ENCODE measurements at regions not wholly inside any gene's neighbourhood (a gene's known extent, or its start where the extent isn't known, plus 50 kb on each side); places are given as distances from the start of the nearest gene placed in this dataset.
"Not testable (repeated sequence)": the region's sequence is repeated elsewhere in the genome, so short reads cannot be mapped to it uniquely, and the experiment has no call there.

DNA sequence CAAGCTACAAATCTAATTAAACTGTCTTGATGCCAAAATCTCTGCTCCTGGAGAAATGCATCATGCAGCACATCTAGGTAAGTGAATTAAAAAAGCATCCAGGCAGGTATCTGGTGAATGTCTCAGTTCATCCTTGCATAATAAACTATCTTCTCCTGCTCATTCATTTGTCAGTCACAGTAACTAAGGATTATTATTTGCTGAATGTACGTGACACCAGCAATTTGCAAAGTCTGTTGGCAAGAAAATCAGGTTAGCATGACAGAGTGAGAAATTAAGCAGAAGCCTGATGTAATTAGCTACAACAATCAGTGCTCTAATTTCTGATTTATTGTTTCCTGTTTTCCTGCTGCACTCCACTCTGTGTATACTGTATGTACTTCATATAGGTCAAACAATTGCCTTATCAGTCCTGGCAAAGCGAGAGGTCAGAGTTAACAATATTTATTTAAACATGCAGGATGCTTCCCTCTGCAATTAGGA lies 213.6 kb downstream of the FBXO8 start:
- no peak for DNase-seq (ENCODE audit: low read depth)

DNA sequence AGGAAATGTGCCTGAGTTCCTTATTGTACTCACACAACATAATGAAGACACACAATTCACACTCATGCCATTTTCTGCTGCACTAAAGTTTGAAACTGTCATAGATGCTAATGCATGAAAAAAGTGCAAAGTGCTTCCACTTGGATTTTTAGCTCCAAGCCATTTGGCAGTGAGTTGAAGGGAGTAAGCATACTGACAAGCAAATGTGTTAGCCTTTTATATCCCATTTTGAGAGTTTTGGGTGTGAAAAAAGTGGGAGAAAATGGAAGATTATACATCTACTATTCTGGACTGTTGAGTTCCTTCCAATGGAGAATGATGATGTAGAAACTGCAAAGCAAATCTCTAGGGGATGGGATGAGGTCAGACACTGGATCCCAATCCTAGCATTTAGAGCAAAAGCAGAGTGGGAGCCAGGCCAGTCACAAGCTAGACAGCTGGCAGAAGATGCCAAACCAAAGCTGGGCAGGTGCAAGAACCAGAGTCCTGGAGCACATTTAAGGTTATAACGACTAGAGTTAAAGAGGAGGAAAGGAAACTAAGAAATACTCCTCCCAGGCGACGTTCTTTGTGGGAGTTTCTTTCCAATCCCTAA lies 216.8 kb downstream of the FBXO8 start:
- DNase-seq (ENCODE audit: low read depth): no peak

DNA sequence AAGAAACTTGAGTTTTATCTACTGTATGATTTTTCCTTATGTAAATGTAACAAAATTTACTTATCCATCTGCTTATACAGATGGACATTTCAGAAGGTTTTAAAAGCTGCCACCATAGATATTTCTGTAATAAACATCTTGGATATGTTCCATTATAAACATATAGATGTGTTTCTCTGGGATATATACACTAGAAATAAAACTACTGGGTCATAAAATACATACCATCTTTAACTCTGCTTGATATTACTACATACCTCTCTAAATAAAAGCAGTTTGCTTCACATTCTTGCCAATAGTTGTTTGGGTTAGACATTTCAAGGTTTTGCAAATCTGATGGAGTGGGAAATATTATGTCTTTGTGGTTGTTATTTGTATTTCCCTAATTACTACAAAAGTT lies 220.6 kb downstream of the FBXO8 start:
- DNase-seq (ENCODE audit: low read depth): no peak

DNA sequence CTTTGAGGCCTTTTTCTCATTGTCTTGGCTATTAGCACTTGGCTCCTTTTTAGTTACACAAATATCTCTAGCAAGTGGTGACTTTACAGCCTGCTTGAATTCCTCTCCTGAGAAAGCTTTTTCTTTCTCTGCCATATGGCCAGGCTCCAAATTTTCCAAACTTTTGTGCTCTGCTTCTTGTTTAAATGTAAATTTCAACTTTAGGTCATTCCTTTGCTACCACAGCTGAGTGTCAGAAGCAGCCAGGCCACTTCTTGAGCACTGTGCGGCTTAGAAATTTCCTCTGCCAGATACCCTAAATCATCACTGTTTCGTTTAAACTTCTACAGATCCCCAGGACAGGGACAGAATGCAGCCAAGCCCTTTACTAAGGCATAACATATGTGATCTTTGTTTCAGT lies 222.4 kb downstream of the FBXO8 start:
- DNase-seq (ENCODE audit: low read depth): no peak

DNA sequence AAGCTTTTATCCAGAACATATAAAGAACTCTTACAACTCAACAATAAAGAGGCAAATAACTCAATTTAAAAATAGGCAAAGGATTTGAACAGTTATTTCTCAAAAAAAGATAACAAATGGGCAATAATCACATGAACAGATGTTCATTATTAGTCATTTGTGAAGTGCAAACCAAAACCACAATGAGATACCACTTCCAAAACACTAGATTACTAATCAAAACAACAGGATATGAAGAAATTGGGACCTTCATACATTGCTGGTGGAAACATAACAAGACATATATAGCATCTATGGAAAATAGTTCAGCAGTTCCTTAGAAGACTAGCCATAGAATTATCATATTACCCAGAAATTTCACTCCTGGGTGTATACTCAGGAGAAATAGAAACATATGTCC lies 224.6 kb downstream of the FBXO8 start:
- DNase-seq (ENCODE audit: low read depth): peak; percentile 31

GRCh38 chr4:174056959-174057358 lies 226.5 kb downstream of the FBXO8 start:
- DNase-seq (ENCODE audit: low read depth): no peak

DNA sequence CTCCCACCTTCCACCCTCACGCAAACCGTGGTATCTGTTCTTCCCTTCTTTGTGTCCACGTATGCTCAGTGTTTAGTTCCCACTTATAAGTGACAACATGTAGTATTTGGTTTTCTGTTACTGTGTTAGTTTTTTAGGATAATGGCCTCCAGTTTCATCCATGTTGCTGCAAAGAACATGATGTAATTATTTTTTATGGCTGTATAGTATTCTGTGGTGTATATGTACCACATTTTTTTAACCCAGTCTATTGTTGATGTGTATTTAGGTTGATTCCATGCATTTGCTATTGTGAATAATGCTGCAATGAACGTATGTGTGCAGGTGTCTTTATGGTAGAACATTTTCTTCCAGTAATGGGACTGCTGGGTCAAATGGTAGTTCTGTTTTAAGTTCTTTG lies 228.1 kb downstream of the FBXO8 start:
- DNase-seq (ENCODE audit: low read depth): no peak

DNA sequence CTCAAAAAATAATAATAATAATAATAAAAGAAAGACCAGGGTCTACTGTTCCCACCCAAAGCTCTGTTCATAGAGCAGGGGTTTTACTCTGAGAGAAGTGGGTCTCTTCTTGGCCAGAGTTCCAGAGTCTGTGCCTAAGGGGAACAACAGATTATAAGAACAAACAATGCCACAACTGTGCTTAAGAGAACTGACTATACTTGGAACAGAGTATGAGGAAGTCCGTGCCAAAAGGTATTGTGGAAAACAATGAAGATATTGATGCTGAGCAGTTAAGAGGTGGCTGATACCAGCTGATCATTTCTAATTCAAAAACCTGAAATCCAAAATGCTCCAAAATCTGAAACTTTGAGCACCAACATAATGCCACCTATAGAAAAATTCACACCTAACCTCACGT lies 229.6 kb downstream of the FBXO8 start:
- DNase-seq (ENCODE audit: low read depth): no peak

DNA sequence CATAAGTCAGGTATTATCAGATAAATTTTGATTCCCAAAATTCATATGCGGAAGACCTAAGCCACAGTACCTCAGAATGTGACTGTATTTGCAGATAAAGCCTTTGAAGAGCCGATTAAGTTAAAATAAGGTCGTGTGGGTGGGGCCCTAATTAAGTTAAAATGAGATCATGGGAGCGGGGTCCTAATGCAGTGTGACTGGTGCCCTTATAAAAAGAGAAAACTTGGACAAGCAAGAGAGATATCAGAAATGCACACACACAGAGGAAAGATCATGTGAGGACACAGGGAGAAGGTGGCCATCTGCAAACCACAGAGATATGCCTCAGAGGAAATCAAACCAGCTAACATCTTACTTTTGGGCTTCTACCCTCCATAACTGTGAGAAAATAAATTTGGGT lies 236.1 kb downstream of the FBXO8 start:
- no peak for DNase-seq (ENCODE audit: low read depth)

DNA sequence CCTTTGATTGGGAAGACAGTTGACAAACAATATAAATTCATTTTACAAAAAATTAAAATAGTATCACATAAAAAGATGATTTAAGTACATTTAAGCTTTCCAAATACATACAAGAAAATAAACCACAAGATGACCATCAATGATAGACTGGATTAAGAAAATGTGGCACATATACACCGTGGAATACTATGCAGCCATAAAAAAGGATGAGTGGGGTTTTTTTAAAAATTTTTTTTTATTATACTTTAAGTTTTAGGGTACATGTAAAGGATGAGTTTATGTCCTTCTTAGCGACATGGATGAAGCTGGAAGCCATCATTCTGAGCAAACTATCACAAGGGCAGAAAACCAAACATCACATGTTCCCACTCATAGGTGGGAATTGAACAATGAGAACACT lies 237.6 kb downstream of the FBXO8 start:
- DNase-seq (ENCODE audit: low read depth): not testable (repeated sequence)

GRCh38 chr4:174045381-174045780 lies 238.1 kb downstream of the FBXO8 start:
- no peak for DNase-seq (ENCODE audit: low read depth)

- DNase-seq (ENCODE audit: low read depth): no peak
Measured at GRCh38 chr4:174041555-174042105, 241.8 kb downstream of the FBXO8 start.

DNA sequence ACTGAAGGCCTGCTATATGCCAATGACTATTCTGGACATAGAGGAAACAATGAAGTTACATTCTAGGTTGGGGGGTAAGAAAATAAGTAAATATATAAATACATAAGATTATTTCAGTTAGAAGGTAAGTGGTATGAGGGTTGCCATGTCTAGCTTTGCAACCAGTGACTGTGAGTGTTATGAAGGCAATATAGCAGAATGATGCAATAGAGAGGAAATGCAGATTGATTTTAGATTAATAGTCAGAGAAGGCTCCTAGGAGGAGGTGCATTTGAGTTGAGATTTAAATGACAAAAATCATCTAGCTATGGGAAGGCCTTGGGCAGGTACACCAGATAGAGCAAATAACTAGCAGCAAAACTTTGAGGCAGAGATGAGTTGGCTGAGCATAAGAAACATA lies 243.2 kb downstream of the FBXO8 start:
- no peak for DNase-seq (ENCODE audit: low read depth)

GRCh38 chr4:174038481-174038880 lies 245.0 kb downstream of the FBXO8 start:
- no peak for DNase-seq (ENCODE audit: low read depth)

GRCh38 chr4:174037631-174038030 lies 245.8 kb downstream of the FBXO8 start:
- DNase-seq (ENCODE audit: low read depth): no peak

DNA sequence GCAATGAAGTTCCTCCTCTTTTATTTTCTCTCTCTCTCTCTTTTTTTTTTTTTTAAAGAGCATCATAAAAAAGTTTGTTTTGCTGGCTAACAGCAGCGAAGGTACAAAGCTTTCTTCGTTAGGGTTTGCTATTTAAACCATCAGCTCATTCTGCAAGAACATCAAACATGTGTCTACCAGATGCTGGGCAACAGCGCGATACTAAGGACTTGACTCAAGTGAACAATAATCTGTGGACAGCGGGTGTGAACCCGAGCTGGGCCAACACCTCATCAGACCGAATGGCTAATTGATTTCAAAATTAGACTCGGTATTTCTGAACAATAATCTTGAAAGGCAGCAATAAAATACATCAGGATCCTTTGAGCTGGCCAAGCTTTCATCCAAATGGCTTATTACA lies 246.4 kb downstream of the FBXO8 start:
- no peak for DNase-seq (ENCODE audit: low read depth)

DNA sequence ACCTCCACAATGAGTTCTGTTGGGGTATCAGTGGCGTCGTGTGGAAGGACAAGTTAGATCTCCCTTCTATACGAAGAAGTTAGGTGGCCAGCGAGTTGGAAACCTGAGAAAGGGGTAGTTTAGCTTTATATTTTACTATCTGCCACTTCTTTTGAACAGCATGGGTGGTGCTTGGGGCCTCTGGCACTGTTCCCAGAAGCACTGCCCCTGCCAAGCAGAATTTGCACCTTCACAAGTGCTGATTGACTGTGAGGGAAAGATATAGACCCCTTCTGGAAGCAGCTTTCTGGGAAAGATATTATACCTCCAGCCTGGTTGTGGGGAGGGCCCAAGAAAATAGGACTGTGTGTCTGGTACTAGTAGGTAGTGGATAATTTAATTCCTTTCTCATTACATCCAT lies 246.9 kb downstream of the FBXO8 start:
- DNase-seq (ENCODE audit: low read depth): no peak

DNA sequence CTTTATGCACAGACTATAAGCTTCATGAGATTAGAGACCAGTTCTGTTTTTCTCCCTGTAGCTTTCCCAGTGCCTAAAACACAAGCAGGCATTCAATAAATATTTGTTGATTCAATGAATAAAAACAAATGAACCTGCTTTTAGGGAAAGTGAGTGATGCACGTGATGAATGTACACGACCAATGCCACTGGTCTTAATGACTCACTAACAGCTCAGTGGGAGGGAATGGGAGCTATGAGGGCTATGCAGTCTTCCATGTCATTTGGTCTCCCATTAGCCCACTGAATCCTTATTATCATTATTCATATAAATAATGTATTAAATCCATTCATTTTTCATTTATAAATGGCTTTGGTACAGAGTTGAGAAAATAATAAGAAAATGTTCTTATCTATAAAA lies 247.4 kb downstream of the FBXO8 start:
- DNase-seq (ENCODE audit: low read depth): peak; percentile 56

- DNase-seq (ENCODE audit: low read depth): peak; percentile 34
Measured at GRCh38 chr4:174023641-174024040, 259.8 kb downstream of the FBXO8 start.

- DNase-seq (ENCODE audit: low read depth): no peak
Measured at GRCh38 chr4:174018236-174018635, 265.2 kb downstream of the FBXO8 start.

GRCh38 chr4:174016251-174016650 lies 267.2 kb downstream of the FBXO8 start:
- DNase-seq (ENCODE audit: low read depth): no peak

DNA sequence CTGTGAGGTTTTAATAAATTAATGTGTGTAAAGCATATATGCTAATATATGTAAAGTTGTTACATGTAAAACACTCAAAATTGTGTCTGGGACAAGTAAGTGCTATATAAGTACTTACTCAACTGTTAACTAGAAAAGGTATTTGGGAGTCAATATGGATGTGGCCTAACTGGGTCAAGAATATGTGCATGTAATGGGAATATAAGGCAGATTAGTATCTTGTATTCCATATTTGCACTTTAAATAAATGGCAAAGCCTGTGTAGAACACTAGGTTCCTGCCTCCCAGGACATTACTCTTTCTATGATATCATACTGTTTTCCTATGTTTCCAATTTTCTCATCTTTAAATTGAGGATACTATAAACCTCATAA lies 270.6 kb downstream of the FBXO8 start:
- DNase-seq (ENCODE audit: low read depth): no peak

- no peak for DNase-seq (ENCODE audit: low read depth)
Measured at GRCh38 chr4:174012135-174012885, 271.2 kb downstream of the FBXO8 start.

DNA sequence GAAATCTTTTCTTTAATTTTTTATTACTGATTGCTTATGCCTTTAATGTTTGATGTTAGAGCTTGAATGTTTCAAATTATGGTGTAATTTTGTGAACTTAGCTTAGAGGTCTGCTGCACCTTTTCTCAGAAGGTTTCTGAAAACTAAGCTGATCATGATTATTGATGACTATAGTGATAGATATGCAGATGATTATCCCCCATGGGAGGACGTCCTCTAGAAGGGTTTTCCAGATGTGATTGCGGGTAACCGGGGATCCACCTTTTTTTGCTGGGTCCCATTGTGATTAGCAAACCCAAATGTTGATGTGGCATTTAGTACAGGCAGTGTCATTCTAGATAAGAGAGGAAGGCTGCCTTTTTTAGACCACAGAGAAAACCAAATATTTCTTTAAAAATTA lies 272.9 kb downstream of the FBXO8 start:
- DNase-seq (ENCODE audit: low read depth): no peak
